HG03175 (cell line): ENCODE measurements at regions not wholly inside any gene's neighbourhood (a gene's known extent, or its start where the extent isn't known, plus 50 kb on each side); places are given as distances from the start of the nearest gene placed in this dataset.
"Not testable (repeated sequence)": the region's sequence is repeated elsewhere in the genome, so short reads cannot be mapped to it uniquely, and the experiment has no call there.

Experiments used
- ATAC-seq: cut with Tn5 transposase; IDR thresholded peaks from one replicate; pipeline ENCODE4 v1.9.1; 2021; ENCODE audit warnings: mild to moderate bottlenecking, moderate library complexity; ENCODE audit not compliant: unreplicated experiment

GRCh38 chrY:26372480-26372879, 750.6 kb downstream of the CDY1 start:
- ATAC-seq = not testable (repeated sequence)

DNA sequence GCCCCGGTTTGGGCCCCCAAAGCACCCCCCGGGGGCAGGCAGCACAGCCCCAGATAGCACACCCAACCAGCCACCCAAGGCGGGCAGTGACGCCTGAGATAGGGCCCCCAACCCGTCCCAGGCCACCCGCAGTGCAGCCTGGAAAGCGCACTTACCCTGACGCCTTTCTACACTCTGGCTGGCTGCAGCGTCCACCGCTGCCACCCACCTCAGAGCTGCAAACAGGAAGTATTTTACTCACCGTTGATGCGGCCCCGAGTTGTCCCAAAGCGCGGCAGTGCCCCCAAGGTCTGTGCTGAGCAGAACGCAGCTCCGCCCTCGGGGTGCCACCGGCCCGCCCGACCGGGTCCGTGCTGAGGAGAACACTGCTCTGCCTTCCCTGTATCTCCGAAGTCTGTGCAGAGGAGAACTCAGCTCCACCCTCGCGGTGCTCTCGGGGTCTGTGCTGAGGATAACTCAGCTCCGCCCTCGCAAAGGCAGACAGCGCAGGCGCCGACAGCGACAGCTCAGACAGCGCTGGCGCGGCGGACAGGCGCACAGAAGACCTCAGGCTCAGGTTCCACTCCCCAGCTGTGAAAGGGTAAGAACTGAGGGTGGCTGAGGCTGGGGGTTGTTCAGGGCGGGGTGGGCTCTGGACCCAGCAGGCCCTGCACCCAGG, 786.9 kb downstream of the CDY1 start:
- no peak for ATAC-seq

- ATAC-seq = no peak
These were observed 787.4 kb downstream of the CDY1 start for GRCh38 chrY:26409329-26409712.
